Smooth muscle cell of the brain vasculature (primary cell): ENCODE measurements at regions not wholly inside any gene's neighbourhood (a gene's known extent, or its start where the extent isn't known, plus 50 kb on each side); places are given as distances from the start of the nearest gene placed in this dataset.

ENCODE experiments used
- DNase-seq: peaks from one replicate; pipeline ENCODE4 v3.0.0-alpha.2; 2012; ENCODE audit warnings: low read depth, low spot score

GRCh38 chr9:18143073-18143745 lies 330.7 kb upstream of the ADAMTSL1 start:
- DNase-seq, result no peak

DNA sequence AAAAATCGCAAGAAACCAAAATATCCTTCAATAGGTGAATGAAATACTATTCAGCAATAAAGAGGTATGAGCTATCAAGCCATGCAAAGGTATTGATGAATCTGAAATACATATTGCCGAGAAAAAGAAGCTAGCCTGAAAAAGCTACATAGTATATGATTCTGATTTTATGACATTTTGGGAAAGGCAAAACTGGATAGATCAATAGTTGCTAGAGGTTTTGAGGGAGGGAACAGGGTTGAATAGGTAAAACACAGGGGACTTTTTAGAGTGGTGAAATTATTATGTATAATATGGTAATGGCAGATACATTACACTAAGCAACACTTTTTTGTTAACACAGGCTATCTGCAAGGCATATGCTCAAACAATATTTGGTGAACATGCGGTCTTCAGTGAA lies 327.6 kb upstream of the ADAMTSL1 start:
- DNase-seq, result no peak

GRCh38 chr9:18149471-18150011 lies 324.4 kb upstream of the ADAMTSL1 start:
- DNase-seq, result no peak

DNA sequence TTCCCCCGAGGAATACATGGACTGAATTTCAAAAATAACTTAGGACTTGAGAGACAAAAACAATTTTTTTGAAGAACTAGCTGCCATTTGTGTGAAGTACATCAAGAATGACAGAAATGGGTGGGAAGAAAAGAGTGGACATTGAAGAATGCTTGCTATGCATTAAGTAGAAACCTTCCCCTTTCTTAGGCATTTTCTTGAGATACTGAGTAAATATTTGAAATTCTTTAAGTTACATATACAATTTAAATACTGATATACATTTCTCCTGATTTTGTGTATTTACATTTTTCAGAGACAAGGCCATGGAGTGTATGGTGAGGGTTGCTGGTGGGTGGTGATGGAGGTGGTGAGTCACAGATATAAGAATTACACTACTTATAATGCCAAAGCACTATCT lies 319.3 kb upstream of the ADAMTSL1 start:
- DNase-seq, result no peak

- no peak for DNase-seq
These were observed 314.7 kb upstream of the ADAMTSL1 start for GRCh38 chr9:18159254-18159653.

DNA sequence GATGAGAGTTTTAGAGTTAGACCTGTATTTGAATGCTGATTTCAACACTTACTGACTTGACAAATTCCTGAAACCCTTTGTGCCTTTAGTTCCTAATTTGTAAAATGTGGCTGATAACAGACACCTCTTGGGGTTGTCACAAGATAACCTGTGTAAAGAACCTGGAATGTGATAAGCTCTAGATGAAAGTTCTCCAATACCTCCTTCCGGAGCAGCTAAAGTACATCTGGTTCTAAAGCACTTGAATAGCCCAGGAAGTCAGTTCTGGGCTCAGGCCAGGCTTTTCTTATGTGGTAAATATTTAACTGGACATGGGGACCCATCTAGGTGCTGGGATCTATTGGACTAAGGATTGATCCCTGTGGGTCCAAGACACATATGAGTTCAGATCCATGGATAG lies 310.8 kb upstream of the ADAMTSL1 start:
- no peak for DNase-seq

DNA sequence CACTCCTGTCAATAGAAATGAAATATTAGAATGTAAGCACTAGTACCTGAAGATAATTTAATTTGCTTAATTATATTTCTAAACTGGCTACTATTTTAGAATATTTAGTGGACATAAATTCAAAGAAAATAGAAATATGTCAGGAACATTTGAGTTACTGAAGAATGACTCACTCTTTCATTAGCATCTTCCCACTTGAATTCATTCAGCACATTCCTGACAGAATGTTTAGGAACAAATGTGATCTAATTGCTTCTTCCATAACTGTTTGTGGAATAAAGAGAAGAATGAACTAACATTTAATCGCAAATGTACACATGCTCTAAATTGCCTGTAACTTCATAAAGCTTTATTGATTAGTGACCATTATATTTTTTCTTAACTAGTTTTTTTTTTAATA lies 306.2 kb upstream of the ADAMTSL1 start:
- no peak for DNase-seq

DNA sequence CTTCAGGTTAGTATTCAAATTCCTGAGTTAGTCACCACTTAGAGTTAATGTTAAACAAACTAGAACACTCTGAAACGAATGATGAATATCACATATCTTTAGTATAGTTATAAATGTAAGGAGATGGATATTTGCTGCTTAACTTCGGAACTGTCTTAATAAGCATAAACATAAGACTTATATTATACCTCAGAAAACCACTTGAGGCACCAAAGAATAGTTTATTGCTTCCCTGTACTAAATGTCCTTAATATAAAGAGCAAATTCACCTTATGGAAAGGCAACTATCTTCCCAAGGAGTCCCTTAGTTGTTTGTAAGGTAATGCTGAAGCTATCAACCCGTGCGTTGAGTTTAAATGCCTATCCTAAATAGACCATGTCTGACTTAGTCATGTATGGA lies 300.0 kb upstream of the ADAMTSL1 start:
- no peak for DNase-seq

DNA sequence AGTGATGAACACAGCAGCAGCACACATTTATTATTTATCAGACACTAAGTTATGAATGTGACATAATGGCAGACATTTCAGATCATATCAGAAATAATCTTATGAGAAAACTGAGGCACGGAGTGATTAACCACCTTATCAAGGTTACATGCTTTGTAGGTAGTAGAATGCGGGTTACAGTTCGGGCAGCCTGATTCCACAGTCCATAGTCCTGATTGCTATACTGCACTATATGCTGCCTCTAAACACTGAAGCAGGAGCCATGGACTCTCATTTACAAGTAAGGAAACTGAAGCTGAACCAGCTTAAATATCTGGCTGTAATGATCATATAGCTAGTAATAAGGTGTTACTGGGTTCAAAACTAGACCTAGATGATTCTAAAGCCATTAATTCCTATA lies 291.3 kb upstream of the ADAMTSL1 start:
- no peak for DNase-seq

DNA sequence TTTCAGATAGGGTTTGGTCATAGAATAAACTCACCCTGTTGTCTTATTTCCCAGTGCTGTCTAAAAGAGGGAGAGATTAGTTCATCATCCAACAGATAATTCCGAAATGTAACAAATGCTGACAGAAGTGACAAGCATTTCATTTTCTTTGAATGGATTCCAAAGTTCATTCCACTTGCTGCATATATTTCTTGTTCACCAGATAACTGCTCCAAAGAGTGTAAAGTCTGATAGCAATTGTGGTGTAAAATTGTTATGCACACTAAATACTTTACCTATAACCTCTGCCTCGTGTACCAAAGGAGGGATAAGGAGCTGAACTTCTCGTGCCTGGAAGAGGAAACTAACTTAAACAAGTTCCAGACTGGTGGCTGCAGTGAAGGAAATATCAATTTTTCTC lies 290.0 kb upstream of the ADAMTSL1 start:
- DNase-seq, result no peak

GRCh38 chr9:18184401-18184800 lies 289.6 kb upstream of the ADAMTSL1 start:
- no peak for DNase-seq

DNA sequence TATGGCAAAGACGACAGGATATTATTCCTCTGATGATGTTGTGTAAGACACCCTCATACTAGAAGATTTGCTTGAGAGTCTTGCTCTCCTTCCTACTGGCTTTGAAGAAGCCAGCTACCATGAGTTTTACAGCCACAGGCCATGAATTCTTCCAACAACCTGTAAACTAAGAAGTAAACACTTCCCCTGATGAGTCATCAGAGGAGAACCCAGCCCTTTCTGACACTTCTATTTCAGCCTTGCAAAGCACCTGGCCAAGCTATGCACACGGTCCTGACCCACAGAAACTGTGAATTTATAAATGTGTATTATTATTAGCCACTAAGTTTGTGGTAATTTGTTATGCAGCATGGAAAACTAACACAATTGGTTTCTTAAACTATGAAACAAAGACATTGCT lies 288.8 kb upstream of the ADAMTSL1 start:
- DNase-seq, result no peak

GRCh38 chr9:18188971-18189370 lies 285.0 kb upstream of the ADAMTSL1 start:
- no peak for DNase-seq

- no peak for DNase-seq
These were observed 283.9 kb upstream of the ADAMTSL1 start for GRCh38 chr9:18189871-18190670.

DNA sequence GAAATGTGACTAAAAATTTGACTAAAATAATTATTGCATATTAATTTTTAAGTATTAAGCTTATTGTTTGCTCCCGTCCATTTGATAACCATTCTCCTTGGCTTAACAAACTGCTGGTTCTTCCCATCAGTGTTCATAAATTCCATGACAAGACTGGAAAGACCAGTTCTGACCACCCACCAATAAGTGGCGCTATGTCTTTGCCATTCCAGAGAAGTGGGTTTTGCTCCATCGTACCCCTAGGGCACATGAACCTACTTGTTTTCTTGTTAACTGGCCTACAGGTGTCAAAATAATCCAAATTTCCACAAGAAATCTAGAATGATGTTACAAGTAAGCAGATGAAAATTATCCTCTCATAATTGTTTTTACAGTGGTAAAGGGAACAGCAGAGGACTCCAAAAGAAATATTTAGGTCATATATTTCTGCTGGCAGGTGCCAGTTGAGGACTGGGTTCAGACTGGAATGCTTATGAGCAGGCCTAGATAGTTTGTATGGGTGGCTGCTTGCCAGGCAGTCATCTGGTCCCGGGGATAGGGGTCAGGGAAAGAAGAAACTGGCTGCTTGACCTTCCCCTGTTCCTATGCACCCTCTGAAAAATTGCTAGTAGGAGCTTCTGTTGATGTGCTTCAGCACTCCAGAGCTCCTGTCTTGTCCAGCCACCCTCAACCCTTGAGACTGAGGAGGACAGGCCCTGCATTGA lies 283.1 kb upstream of the ADAMTSL1 start:
- DNase-seq, result no peak

DNA sequence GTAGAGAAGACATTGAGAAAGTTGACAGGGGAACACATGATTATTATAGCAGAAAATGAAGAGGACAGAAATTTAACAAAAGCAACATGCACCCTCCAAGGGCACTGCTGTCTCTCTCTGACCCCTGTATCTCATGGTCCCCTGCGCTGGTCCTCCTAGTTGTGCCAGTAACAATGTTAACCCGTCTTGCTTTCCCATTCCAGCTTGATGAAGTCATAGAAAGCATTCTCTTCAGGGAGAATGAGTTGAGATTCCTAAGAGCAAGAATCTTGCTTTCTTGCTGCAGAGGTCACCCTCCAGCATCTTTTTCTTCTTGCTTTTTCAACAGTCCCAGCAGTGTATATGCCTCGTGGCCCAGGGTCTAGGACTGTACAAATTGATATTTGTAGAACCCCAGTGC lies 279.6 kb upstream of the ADAMTSL1 start:
- DNase-seq, result no peak

- DNase-seq, result no peak
These were observed 278.7 kb upstream of the ADAMTSL1 start for GRCh38 chr9:18195223-18195622.

GRCh38 chr9:18202924-18203323 lies 271.0 kb upstream of the ADAMTSL1 start:
- DNase-seq, result no peak

- no peak for DNase-seq
These were observed 266.2 kb upstream of the ADAMTSL1 start for GRCh38 chr9:18207735-18208134.

DNA sequence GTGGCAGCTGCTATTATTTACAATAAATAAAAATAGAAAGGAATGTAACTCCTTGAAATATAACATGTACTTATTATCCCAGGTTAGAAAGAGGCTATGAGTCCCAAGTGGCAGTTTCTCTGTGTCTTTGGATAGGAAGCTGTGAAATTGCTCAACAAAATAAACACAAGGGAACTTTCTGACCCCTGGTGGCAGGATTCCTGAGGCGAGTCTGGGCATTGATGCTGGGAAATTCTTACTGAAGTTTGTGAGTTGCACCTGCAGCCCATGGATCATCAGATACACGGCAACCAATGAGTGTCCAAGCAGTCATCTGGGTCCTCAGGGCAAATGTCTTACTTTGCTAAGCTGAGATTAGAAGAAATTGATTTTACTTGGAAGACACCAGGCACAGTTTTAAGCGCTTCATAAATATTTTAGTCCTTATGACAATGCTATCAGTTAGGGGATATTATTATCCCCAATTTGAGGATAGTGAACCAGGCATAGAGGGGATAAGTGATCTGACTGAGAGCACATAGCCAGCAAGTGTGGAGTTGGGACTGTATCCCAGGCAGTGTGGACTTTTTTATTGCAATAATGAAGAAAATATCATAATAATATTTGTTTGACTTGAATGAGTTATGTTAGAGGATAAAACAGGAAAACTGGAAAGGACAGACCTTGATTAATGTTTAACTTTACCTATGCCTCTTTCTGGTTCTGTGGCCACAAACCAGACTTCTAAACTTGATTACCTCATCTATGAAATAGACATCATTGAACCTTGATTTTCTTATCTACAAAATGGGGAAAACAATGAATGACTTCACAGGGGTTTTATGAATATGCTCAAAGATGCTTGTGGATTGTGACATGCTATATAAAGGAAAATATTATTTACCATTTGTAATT lies 265.5 kb upstream of the ADAMTSL1 start:
- DNase-seq, result no peak

DNA sequence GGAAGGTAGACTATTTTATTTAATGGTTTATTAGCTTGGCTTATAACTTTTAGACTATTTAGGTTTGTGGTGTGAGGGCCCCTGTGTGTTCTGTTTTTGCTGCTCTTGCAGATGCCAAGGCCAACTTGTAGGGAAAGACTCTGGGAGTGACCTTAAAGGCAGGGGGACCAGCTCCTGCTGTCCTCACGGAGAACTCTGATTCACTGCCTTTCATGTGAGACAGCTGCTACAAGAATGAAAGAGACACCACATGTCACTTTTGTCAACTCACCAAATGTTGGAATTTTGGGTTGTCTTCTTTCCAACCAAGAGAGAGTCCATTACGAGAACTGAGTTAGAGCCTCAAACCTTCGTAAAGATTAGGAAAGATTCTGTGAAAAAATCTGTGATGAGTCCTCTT lies 258.3 kb upstream of the ADAMTSL1 start:
- DNase-seq, result no peak
